ENCODE measurements at regions not wholly inside any gene's neighbourhood (a gene's known extent, or its start where the extent isn't known, plus 50 kb on each side); places are given as distances from the start of the nearest gene placed in this dataset.
"Not testable (repeated sequence)": the region's sequence is repeated elsewhere in the genome, so short reads cannot be mapped to it uniquely, and the experiment has no call there.

GRCh38 chr20:29533566-29534177 lies 1723.8 kb upstream of the DEFB115 start:
- not testable (repeated sequence) for DNase-seq (ENCODE audit: low spot score)

DNA sequence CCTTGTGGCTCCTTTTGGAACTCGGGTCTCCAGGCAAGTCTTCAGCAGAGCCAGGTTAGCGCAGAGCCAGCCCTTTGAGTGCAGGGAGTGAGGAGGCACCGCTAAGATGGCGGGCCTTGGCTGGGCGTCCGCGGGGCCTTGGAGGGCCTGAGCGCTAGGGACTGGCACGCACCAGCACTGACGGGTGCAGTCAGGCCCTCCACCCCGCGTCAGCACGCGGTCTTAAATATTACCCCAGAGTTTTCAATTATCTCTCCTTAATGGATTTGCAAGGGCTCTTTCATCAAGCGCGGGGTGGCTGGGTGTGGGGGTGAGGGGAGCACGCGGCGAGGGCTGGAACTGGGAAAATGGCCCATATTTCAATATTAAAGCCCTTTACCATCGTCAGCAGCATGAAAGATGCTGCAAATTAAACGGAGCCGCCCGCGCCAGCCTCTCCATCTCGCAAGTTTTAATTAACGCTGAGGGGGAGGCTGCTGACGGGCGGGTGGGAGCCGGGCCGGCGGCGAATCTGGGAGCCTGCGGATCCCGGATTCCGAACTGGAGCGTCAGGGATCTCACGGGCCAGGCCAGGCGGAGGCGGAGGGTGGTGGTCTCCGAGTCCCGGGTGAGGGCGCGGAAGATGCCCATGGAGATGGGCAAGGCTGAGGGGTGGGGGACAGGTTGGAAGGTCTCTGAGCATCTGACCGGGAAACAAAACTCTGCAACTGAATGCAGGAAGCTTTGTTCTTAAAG lies 1690.4 kb upstream of the DEFB115 start:
- DNase-seq (ENCODE audit: low spot score): not testable (repeated sequence)

DNA sequence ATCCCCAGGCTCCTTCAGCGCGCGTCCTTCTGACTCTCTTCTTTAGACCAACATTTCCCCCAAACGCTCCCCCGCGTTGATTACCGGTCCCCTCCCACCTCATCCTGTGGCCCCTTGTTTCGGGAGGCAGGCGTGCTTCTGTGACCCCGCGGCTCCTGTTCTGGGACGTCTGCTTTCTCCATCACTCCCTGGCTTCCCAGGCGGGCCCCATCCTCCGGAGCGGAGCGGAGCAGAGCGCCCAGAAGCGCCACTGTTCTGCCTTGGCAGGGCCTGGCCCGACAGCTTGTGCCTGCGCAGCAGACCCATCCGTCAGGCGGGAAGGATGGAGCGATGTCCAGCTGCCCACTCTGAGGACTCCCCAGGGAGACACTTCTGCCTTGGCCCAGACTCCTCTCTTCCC lies 1689.8 kb upstream of the DEFB115 start:
- DNase-seq (ENCODE audit: low spot score): not testable (repeated sequence)

GRCh38 chr20:29570126-29570525 lies 1687.3 kb upstream of the DEFB115 start:
- not testable (repeated sequence) for DNase-seq (ENCODE audit: low spot score)

DNA sequence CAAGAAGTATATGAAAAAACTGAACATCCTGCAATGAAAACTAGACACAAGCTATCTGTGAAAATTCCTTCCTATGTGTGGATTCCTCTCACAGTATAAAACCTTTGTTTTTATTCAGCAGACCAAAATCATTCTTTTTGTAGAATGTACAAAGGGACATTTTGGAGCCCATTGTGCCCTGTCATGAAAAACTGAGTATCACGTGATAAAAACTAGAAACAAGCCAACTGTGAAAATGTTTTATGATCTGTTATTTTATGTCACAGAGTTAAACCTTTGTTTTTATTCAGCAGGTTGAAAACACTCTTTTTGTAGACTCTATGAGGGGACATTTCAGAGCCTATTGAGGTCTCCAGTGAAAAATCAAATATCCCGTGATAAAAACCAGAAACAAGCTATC lies 1667.9 kb upstream of the DEFB115 start:
- not testable (repeated sequence) for DNase-seq (ENCODE audit: low spot score)

DNA sequence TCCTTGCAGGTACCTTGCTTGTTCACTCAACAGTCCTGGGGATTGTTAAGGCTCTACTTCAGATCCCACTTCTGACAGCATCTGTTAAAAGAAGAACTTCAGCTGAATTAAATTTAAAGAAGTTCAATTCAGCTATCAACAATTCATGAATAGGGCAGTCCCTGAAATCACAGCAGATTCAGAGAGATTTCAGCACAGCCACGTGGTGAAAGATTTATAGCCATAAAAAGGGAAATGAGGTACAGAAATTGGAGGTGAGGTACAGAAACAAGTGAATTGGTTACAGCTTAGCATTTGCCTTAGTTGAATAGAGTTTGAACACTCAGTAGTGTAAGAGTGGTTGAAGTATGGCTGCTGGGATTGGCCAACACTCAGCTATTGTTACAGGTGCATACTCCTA lies 1653.3 kb upstream of the DEFB115 start:
- DNase-seq (ENCODE audit: low spot score): not testable (repeated sequence)

DNA sequence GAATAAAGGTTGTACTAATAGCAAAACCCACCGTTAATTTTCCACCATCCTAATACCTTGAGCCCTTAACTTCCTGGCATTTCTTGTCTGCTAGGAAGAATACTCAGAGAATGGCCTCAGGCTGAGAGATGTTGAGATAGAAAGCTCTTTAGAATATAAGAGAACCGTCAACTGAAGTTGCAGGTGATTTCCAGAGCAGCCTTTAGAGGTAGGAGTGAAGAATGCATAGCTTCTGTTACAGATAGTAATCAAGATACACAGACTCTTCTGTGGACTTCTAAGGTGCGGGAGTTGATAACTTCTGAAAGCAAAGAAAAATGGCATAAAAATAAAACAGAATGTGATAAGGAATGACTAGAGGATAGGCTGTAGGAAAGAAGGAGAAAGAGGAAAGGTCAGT lies 1651.3 kb upstream of the DEFB115 start:
- DNase-seq (ENCODE audit: low spot score): not testable (repeated sequence)

DNA sequence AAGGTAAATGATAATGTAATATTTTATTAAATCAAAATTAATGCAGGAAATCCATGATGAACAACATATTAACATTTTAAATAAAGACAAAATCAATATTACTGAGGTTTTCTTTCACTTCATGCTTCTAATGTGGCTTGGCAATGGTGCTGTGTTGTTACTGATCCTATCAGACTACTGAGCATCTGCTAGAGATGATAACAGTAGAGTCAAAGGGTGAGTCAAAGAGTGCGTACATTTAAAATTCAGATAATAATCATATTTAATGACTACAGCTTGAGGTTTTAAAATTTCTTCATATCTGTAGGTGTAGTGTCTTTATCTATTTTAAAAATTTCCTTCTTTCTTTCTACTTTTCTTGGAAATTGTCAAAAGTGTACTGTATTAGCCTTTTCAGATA lies 1628.1 kb upstream of the DEFB115 start:
- DNase-seq (ENCODE audit: low spot score): not testable (repeated sequence)

All from hematopoietic multipotent progenitor cell treated with erythropoietin and hydrocortisone succinate and interleukin-3 and kit ligand, for 15 days (in vitro differentiated cells).